Body of pancreas (tissue), 4 donors: ENCODE measurements at regions not wholly inside any gene's neighbourhood (a gene's known extent, or its start where the extent isn't known, plus 50 kb on each side); places are given as distances from the start of the nearest gene placed in this dataset.

Experiments
- ATAC-seq: fragments of 150-250 bp; one replicate; pipeline ENCODE4 v1.9.1; 2016
- DNase-seq, 4 donors: peaks; one replicate each; pipeline ENCODE4 v3.0.0-alpha.2; 2019
- H3K27ac ChIP-seq, 4 donors: fragments of 200-600 bp; sonication (generic); 1 replicate in 3 of 4; 2 replicates in 1 of 4; pipeline versions ENCODE4 v1.5.1 to v1.6.1; 2016 to 2019; ENCODE audit warnings: mild to moderate bottlenecking in 1 of 4, mixed read lengths in 1 of 4, moderate library complexity in 1 of 4
- H3K27me3 ChIP-seq, 2 donors: fragments of 200-600 bp; sonication (generic); one replicate each; pipeline ENCODE4 v1.6.0; 2016; ENCODE audit warnings: mild to moderate bottlenecking in 1 of 2
- H3K36me3 ChIP-seq, 2 donors: fragments of 200-600 bp; sonication (generic); replicated peaks in 1 of 2; 2 replicates each; pipeline ENCODE4 v1.5.1; 2016; ENCODE audit warnings: low read depth in 2 of 2; ENCODE audit not compliant: insufficient read depth in 1 of 2
- H3K4me1 ChIP-seq: fragments of 200-600 bp; sonication (generic); one replicate; pipeline ENCODE4 v1.6.0; 2016
- H3K4me3 ChIP-seq, 2 donors: fragments of 200-600 bp; sonication (generic); 1 replicate in 1 of 2; 2 replicates in 1 of 2; pipeline ENCODE4 v1.5.1; 2016 to 2019
- H3K9me3 ChIP-seq, 3 donors: fragments of 200-600 bp; sonication (generic); 1 replicate in 2 of 3; 2 replicates in 1 of 3; pipeline ENCODE4 v1.5.1; 2016
- CTCF ChIP-seq, 7 experiments: fragments of 450-650 bp in 4 of 7; fragments of 200-600 bp in 3 of 7; sonication (generic) in 3 of 7; IDR thresholded peaks; one replicate each; pipeline ENCODE4 v1.5.1; 2016 to 2019; ENCODE audit warnings: antibody characterized with exemption in 7 of 7
- POLR2A ChIP-seq, 3 donors: fragments of 450-650 bp; IDR thresholded peaks; one replicate each; pipeline ENCODE4 v1.6.1; 2016; ENCODE audit warnings: antibody characterized with exemption in 3 of 3, mild to moderate bottlenecking in 2 of 3
- WGBS, 2 donors: methylation state at CpG; one replicate each; pipeline ENCODE4 v1.1.5; 2017; 5-methylcytosine and 5-hydroxymethylcytosine counted together
- intact Hi-C: fragments of 100-400 bp; cut with DNase I; formaldehyde crosslinking; loops from one replicate; pipeline ENCODE4 v1.15.1; 2023

DNA sequence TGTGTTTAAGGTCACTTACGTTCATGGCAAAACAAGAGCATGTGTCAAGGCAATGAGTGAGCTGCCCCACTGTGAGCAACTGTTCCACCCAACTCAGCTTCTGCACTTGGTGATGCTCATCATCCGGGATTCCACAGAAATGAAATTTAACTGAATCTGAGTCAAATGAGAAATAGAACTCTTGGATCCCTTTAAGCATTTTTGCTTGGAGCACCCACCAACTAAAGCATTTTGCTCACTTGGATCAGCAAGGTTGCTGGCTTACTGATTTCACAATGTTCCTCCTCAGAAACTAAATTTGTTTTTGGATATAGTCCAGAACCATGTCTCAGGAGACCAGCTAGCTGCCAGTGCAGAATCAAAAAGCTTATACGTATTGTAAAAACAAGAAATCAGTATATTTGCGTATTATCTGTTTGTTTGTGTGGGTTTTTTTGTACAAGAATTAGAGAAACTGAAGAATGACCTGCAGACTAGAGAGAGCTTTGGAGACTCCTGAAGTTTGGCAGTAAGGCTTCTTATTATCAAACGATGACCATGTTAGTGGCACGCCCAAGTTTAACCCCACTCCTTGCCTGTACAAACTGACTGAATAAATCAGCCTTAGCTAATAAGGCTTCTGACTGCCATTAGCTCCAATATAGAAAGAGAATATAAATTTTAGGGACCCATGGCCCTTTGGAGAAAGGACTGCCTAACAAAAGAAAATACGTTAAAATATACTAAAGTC is 153.8 kb upstream of the FST start:
- ATAC-seq, result no peak
- no peaks in the 10 kb centered on the region for H3K9me3 ChIP-seq

GRCh38 chr5:53327811-53328334 is 152.6 kb upstream of the FST start:
- Histone ChIP-seq H3K9me3 (no peaks in the 10 kb centered on the region), H3K27ac (no peak overlapping the region), H3K4me3 (no peak overlapping the region), H3K36me3 (no peaks in the 10 kb centered on the region), H3K4me1 (no peaks in the 10 kb centered on the region), H3K27me3 (no peaks in the 10 kb centered on the region)
- ATAC-seq (no peak), DNase-seq (no peak)
- TF ChIP-seq POLR2A (IDR thresholded peaks at IDR 0.05), result no peak
- TF ChIP-seq CTCF (IDR thresholded peaks at IDR 0.05), result no peak
- intact Hi-C loops, result no loop called here
- 67 to 69% methylated on average over 2 of the region's 2 CpGs for WGBS, 2 donors

More for the DNA sequence above, 153.8 kb upstream of the FST start:
- Histone ChIP-seq H3K36me3 (no peaks in the 10 kb centered on the region), H3K4me3 (no peak overlapping the region), H3K27me3 (no peaks in the 10 kb centered on the region), H3K27ac (no peak overlapping the region), H3K4me1 (no peaks in the 10 kb centered on the region)
- TF ChIP-seq POLR2A (IDR thresholded peaks at IDR 0.05) (no peak), CTCF (IDR thresholded peaks at IDR 0.05) (no peak)
- no peak for DNase-seq
- intact Hi-C loops, result no loop called here
- 56 to 62% methylated on average over 7 of the region's 7 CpGs for WGBS, 2 donors

- H3K36me3 ChIP-seq, result no peaks in the 10 kb centered on the region
- no peak overlapping the region for H3K4me3 ChIP-seq
- intact Hi-C loops, result no loop called here
- ATAC-seq (no peak), DNase-seq (no peak)
- H3K9me3 ChIP-seq, result no peaks in the 10 kb centered on the region
- H3K27me3 ChIP-seq, result no peaks in the 10 kb centered on the region
- 45 to 50% methylated on average over 2 of the region's 2 CpGs for WGBS, 2 donors
- H3K4me1 ChIP-seq, result no peaks in the 10 kb centered on the region
- no peak for TF ChIP-seq CTCF (IDR thresholded peaks at IDR 0.05)
- TF ChIP-seq POLR2A (IDR thresholded peaks at IDR 0.05), result no peak
- no peak overlapping the region for H3K27ac ChIP-seq
These were observed 149.9 kb upstream of the FST start for GRCh38 chr5:53330491-53330890.

DNA sequence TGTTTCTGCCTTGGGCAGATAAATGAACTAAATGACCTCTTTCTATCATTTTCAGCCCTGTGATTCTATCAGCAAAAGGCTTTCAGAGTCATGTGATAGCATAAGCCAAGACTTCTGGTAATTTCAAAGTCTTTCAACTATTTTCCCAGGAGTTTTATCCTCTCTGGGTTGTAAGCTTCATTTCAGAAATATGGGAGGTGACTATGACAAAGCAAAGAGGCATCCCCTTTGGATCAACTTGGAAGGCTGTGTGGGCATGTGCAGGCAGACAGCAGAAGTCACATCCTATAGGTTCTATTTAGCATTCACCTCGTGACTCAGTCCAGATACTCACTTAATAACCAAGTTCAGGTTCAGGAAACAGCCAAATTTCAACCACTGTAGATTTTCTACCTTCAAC is 149.0 kb upstream of the FST start:
- intact Hi-C loops, result no loop called here
- 32 to 45% methylated on average over 1 of the region's 1 CpG for WGBS, 2 donors
- ATAC-seq (no peak), DNase-seq (no peak)
- TF ChIP-seq CTCF (IDR thresholded peaks at IDR 0.05) (no peak), POLR2A (IDR thresholded peaks at IDR 0.05) (no peak)
- no peaks in the 10 kb centered on the region for H3K27me3 ChIP-seq
- no peaks in the 10 kb centered on the region for H3K36me3 ChIP-seq
- H3K4me3 ChIP-seq, result no peak overlapping the region
- no peaks in the 10 kb centered on the region for H3K9me3 ChIP-seq
- no peak overlapping the region for H3K27ac ChIP-seq
- H3K4me1 ChIP-seq, result no peaks in the 10 kb centered on the region

GRCh38 chr5:53333160-53333559 is 147.3 kb upstream of the FST start:
- TF ChIP-seq POLR2A (IDR thresholded peaks at IDR 0.05), result no peak
- no peak for TF ChIP-seq CTCF (IDR thresholded peaks at IDR 0.05)
- Histone ChIP-seq H3K36me3 (no peaks in the 10 kb centered on the region), H3K4me1 (no peaks in the 10 kb centered on the region), H3K27me3 (no peaks in the 10 kb centered on the region), H3K27ac (no peak overlapping the region), H3K9me3 (no peaks in the 10 kb centered on the region), H3K4me3 (no peak overlapping the region)
- WGBS, 2 donors, result 42 to 47% methylated on average over 3 of the region's 3 CpGs
- no peak for ATAC-seq
- intact Hi-C loops, result no loop called here
- DNase-seq, result no peak
